Naive thymus-derived CD8-positive, alpha-beta T cell (primary cell): ENCODE measurements at regions not wholly inside any gene's neighbourhood (a gene's known extent, or its start where the extent isn't known, plus 50 kb on each side); places are given as distances from the start of the nearest gene placed in this dataset.

ENCODE experiments used
- ATAC-seq, 2 donors: fragments of 150-1000 bp; cut with Tn5 transposase in 1 of 2; sonication (Bioruptor Pico), chemical (Tn5 transposase) in 1 of 2; 1 replicate in 1 of 2; 2 replicates in 1 of 2; pipeline ENCODE4 v1.10.0; 2021; ENCODE audit warnings: mild to moderate bottlenecking in 2 of 2, moderate library complexity in 2 of 2
- POLR2A ChIA-PET: fragments of 350-600 bp; sonication (Branson Sonifier 250); formaldehyde crosslinking; loops from one replicate; lab custom pipeline; 2021; ENCODE audit warnings: antibody characterized with exemption; lab: Charles Lee
- DNase-seq, 10 donors: peaks; one replicate each; pipeline versions ENCODE4 v3.0.0 to v3.0.0-alpha.2; 2020 to 2022
- H3K27ac Mint-ChIP-seq, 10 donors: one replicate each; pipeline ENCODE4 v1.8.0; 2020 to 2022; ENCODE audit warnings: mild to moderate bottlenecking in 10 of 10, mixed read lengths in 10 of 10, moderate library complexity in 4 of 10, inconsistent platforms in 1 of 10
- H3K27me3 Mint-ChIP-seq, 5 donors: one replicate each; pipeline ENCODE4 v1.8.0; 2021 to 2022; ENCODE audit warnings: mixed read lengths in 5 of 5
- H3K36me3 Mint-ChIP-seq, 3 donors: one replicate each; pipeline ENCODE4 v1.8.0; 2020 to 2022; ENCODE audit warnings: mixed read lengths in 3 of 3, mild to moderate bottlenecking in 2 of 3, inconsistent platforms in 1 of 3
- H3K4me1 Mint-ChIP-seq, 4 donors: one replicate each; pipeline ENCODE4 v1.8.0; 2021 to 2022; ENCODE audit warnings: mixed read lengths in 4 of 4
- H3K4me3 Mint-ChIP-seq, 10 donors: one replicate each; pipeline ENCODE4 v1.8.0; 2020 to 2022; ENCODE audit warnings: mild to moderate bottlenecking in 10 of 10, mixed read lengths in 10 of 10, moderate library complexity in 6 of 10, inconsistent platforms in 1 of 10
- H3K9me3 Mint-ChIP-seq, 9 donors: one replicate each; pipeline ENCODE4 v1.8.0; 2020 to 2022; ENCODE audit warnings: mixed read lengths in 9 of 9, mild to moderate bottlenecking in 3 of 9, inconsistent platforms in 1 of 9, moderate library complexity in 1 of 9

GRCh38 chr6:166764473-166765233, 137.6 kb upstream of the RPS6KA2 start:
- H3K9me3 Mint-ChIP-seq: no peaks in the 10 kb centered on the region
- no peaks in the 10 kb centered on the region for H3K36me3 Mint-ChIP-seq
- DNase-seq: no peak
- H3K27ac Mint-ChIP-seq: no peak overlapping the region
- POLR2A ChIA-PET: no interaction called here
- peaks cover 4 to 11% (median 9%) of the 10 kb centered on the region in 4 donors for H3K4me1 Mint-ChIP-seq
- no peak overlapping the region for H3K4me3 Mint-ChIP-seq
- H3K27me3 Mint-ChIP-seq: peaks cover 0 to 7% (median 0%) of the 10 kb centered on the region in 5 donors
- ATAC-seq: no peak

- Mint-ChIP-seq H3K4me1 (peaks cover 4 to 14% (median 13%) of the 10 kb centered on the region in 4 donors), H3K27ac (peak overlapping the region in 2 of 10 donors; percentile 18 to 74), H3K27me3 (peaks cover 0 to 8% (median 0%) of the 10 kb centered on the region in 5 donors), H3K36me3 (no peaks in the 10 kb centered on the region), H3K4me3 (no peak overlapping the region), H3K9me3 (no peaks in the 10 kb centered on the region)
- POLR2A ChIA-PET: no interaction called here
- ATAC-seq (no peak), DNase-seq (no peak)
Observed at GRCh38 chr6:166763606-166764472, 136.8 kb upstream of the RPS6KA2 start.

- peaks cover 2 to 25% (median 15%) of the 10 kb centered on the region in 5 donors for H3K27me3 Mint-ChIP-seq
- POLR2A ChIA-PET: no interaction called here
- ATAC-seq: no peak
- DNase-seq: no peak
- H3K27ac Mint-ChIP-seq: peak overlapping the region in 1 of 10 donors; percentile 84
- no peak overlapping the region for H3K4me3 Mint-ChIP-seq
- no peaks in the 10 kb centered on the region for H3K9me3 Mint-ChIP-seq
- no peaks in the 10 kb centered on the region for H3K36me3 Mint-ChIP-seq
- H3K4me1 Mint-ChIP-seq: peaks cover 13 to 32% (median 31%) of the 10 kb centered on the region in 4 donors
Observed at GRCh38 chr6:166761801-166762200, 134.8 kb upstream of the RPS6KA2 start.

- Mint-ChIP-seq H3K9me3 (no peaks in the 10 kb centered on the region), H3K27me3 (peaks cover 2 to 25% (median 15%) of the 10 kb centered on the region in 5 donors), H3K36me3 (no peaks in the 10 kb centered on the region), H3K4me1 (peaks cover 13 to 32% (median 31%) of the 10 kb centered on the region in 4 donors), H3K4me3 (peak overlapping the region in 8 of 10 donors; percentile 1 to 64 (median 36)), H3K27ac (peak overlapping the region in 5 of 10 donors; percentile 27 to 76 (median 61))
- peak; percentile 93 for ATAC-seq
- DNase-seq: peak in 8 of 10 donors; percentile 7 to 75 (median 46)
- POLR2A ChIA-PET: no interaction called here
Observed at GRCh38 chr6:166760288-166760687, 133.2 kb upstream of the RPS6KA2 start.

GRCh38 chr6:166758136-166758704, 131.2 kb upstream of the RPS6KA2 start:
- Mint-ChIP-seq H3K4me1 (peaks cover 11 to 32% (median 31%) of the 10 kb centered on the region in 4 donors), H3K4me3 (peak overlapping the region in 9 of 10 donors; percentile 11 to 78 (median 63)), H3K36me3 (no peaks in the 10 kb centered on the region), H3K27me3 (peaks cover 2 to 26% (median 25%) of the 10 kb centered on the region in 5 donors), H3K9me3 (no peaks in the 10 kb centered on the region), H3K27ac (peak overlapping the region in 2 of 10 donors; percentile 27 to 78)
- POLR2A ChIA-PET: no interaction called here
- ATAC-seq: no peak
- DNase-seq: no peak

GRCh38 chr6:166757232-166758135, 130.4 kb upstream of the RPS6KA2 start:
- peak overlapping the region; percentile 49 to 78 (median 67) for H3K4me3 Mint-ChIP-seq
- ATAC-seq (peak; percentile 46 to 53), DNase-seq (peak in 4 of 10 donors; percentile 7 to 25 (median 16))
- no peaks in the 10 kb centered on the region for H3K36me3 Mint-ChIP-seq
- POLR2A ChIA-PET: no interaction called here
- H3K27ac Mint-ChIP-seq: peak overlapping the region in 6 of 10 donors; percentile 19 to 78 (median 30)
- peaks cover 2 to 26% (median 25%) of the 10 kb centered on the region in 5 donors for H3K27me3 Mint-ChIP-seq
- H3K9me3 Mint-ChIP-seq: no peaks in the 10 kb centered on the region
- peaks cover 11 to 36% (median 32%) of the 10 kb centered on the region in 4 donors for H3K4me1 Mint-ChIP-seq

- POLR2A ChIA-PET: no interaction called here
- H3K36me3 Mint-ChIP-seq: no peaks in the 10 kb centered on the region
- no peak for ATAC-seq
- no peak overlapping the region for H3K27ac Mint-ChIP-seq
- peaks cover 5 to 36% (median 28%) of the 10 kb centered on the region in 5 donors for H3K27me3 Mint-ChIP-seq
- no peak for DNase-seq
- no peak overlapping the region for H3K4me3 Mint-ChIP-seq
- no peaks in the 10 kb centered on the region for H3K9me3 Mint-ChIP-seq
- H3K4me1 Mint-ChIP-seq: peaks cover 19 to 45% (median 35%) of the 10 kb centered on the region in 4 donors
Observed at GRCh38 chr6:166754218-166755030, 127.4 kb upstream of the RPS6KA2 start.

GRCh38 chr6:166752928-166753721, 126.1 kb upstream of the RPS6KA2 start:
- Mint-ChIP-seq H3K4me1 (peaks cover 17 to 37% (median 25%) of the 10 kb centered on the region in 4 donors), H3K9me3 (no peaks in the 10 kb centered on the region), H3K27me3 (peaks cover 5 to 32% (median 23%) of the 10 kb centered on the region in 5 donors), H3K36me3 (no peaks in the 10 kb centered on the region), H3K4me3 (no peak overlapping the region), H3K27ac (no peak overlapping the region)
- POLR2A ChIA-PET: no interaction called here
- ATAC-seq (no peak), DNase-seq (no peak)

- Mint-ChIP-seq H3K27ac (peak overlapping the region in 2 of 10 donors; percentile 39 to 48), H3K27me3 (peaks cover 4 to 24% (median 14%) of the 10 kb centered on the region in 5 donors), H3K4me3 (peak overlapping the region in 1 of 10 donors; percentile 29), H3K4me1 (peaks cover 10 to 27% (median 15%) of the 10 kb centered on the region in 4 donors), H3K9me3 (no peaks in the 10 kb centered on the region), H3K36me3 (no peaks in the 10 kb centered on the region)
- DNase-seq (no peak), ATAC-seq (no peak)
- POLR2A ChIA-PET: no interaction called here
Observed at GRCh38 chr6:166752097-166752496, 125.0 kb upstream of the RPS6KA2 start.

- peak in 2 of 10 donors; percentile 27 to 30 for DNase-seq
- peak overlapping the region; percentile 52 to 76 (median 68) for H3K4me3 Mint-ChIP-seq
- H3K36me3 Mint-ChIP-seq: no peaks in the 10 kb centered on the region
- H3K9me3 Mint-ChIP-seq: no peaks in the 10 kb centered on the region
- peak; percentile 75 to 80 for ATAC-seq
- H3K4me1 Mint-ChIP-seq: peaks cover 10 to 26% (median 14%) of the 10 kb centered on the region in 4 donors
- POLR2A ChIA-PET: no interaction called here
- peaks cover 3 to 22% (median 14%) of the 10 kb centered on the region in 5 donors for H3K27me3 Mint-ChIP-seq
- peak overlapping the region in 7 of 10 donors; percentile 4 to 85 (median 48) for H3K27ac Mint-ChIP-seq
Observed at GRCh38 chr6:166751051-166751595, 124.1 kb upstream of the RPS6KA2 start.
